Glutamatergic neuron (in vitro differentiated cells): ENCODE measurements at regions not wholly inside any gene's neighbourhood (a gene's known extent, or its start where the extent isn't known, plus 50 kb on each side); places are given as distances from the start of the nearest gene placed in this dataset.
"Not testable (repeated sequence)": the region's sequence is repeated elsewhere in the genome, so short reads cannot be mapped to it uniquely, and the experiment has no call there.

Source experiments
- DNase-seq: peaks from one replicate; pipeline ENCODE4 v3.0.0; 2022
- H3K27ac Mint-ChIP-seq: one replicate; pipeline ENCODE4 v1.8.0; 2020; ENCODE audit warnings: mild to moderate bottlenecking, mixed read lengths, inconsistent platforms; ENCODE audit not compliant: unreplicated experiment
- H3K27me3 Mint-ChIP-seq: one replicate; pipeline ENCODE4 v1.8.0; 2020; ENCODE audit warnings: mild to moderate bottlenecking, moderate library complexity, mixed read lengths, inconsistent platforms; ENCODE audit not compliant: unreplicated experiment
- H3K36me3 Mint-ChIP-seq: one replicate; pipeline ENCODE4 v1.8.0; 2020; ENCODE audit warnings: mild to moderate bottlenecking, mixed read lengths, inconsistent platforms; ENCODE audit not compliant: unreplicated experiment
- H3K4me1 Mint-ChIP-seq: one replicate; pipeline ENCODE4 v1.8.0; 2020; ENCODE audit warnings: mild to moderate bottlenecking, low read depth, mixed read lengths, inconsistent platforms; ENCODE audit not compliant: unreplicated experiment
- H3K4me3 Mint-ChIP-seq: one replicate; pipeline ENCODE4 v1.8.0; 2020; ENCODE audit warnings: mild to moderate bottlenecking, mixed read lengths, inconsistent platforms; ENCODE audit not compliant: unreplicated experiment
- H3K9me3 Mint-ChIP-seq: one replicate; pipeline ENCODE4 v1.8.0; 2020; ENCODE audit warnings: mild to moderate bottlenecking, moderate library complexity, mixed read lengths, inconsistent platforms; ENCODE audit not compliant: unreplicated experiment
- TF ChIP-seq, protein P1 (sequence below): fragments of 200-600 bp; sonication (generic); IDR thresholded peaks from one replicate; pipeline ENCODE4 v1.5.0; 2021; ENCODE audit not compliant: partially characterized antibody, unreplicated experiment

DNA sequence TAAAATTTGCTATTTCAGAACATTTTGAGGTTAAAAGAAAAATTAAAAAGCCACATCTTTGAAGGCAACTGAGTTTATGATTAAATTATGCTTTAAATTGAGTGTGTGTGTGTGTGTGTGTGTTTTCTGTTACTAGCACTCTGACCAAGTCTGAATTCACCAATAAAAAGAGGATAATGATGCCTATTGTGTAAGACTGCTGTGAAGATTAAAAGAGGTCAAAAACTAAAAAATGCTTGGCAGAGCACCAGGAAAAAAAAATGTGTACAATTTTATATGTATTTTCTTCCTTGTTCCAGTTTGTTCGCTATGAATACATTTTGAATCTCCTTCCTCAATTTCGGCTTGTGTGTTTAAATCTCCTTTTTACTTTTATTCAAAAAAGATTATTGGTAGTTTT, 316.6 kb upstream of the MAGI2 start:
- no peak for DNase-seq
- H3K27ac Mint-ChIP-seq: no peak overlapping the region
- H3K36me3 Mint-ChIP-seq: no peaks in the 10 kb centered on the region
- H3K9me3 Mint-ChIP-seq: no peaks in the 10 kb centered on the region
- no peak overlapping the region for H3K4me3 Mint-ChIP-seq
- H3K4me1 Mint-ChIP-seq: peaks cover 4% of the 10 kb centered on the region
- H3K27me3 Mint-ChIP-seq: no peaks in the 10 kb centered on the region
- TF ChIP-seq, protein P1, sequence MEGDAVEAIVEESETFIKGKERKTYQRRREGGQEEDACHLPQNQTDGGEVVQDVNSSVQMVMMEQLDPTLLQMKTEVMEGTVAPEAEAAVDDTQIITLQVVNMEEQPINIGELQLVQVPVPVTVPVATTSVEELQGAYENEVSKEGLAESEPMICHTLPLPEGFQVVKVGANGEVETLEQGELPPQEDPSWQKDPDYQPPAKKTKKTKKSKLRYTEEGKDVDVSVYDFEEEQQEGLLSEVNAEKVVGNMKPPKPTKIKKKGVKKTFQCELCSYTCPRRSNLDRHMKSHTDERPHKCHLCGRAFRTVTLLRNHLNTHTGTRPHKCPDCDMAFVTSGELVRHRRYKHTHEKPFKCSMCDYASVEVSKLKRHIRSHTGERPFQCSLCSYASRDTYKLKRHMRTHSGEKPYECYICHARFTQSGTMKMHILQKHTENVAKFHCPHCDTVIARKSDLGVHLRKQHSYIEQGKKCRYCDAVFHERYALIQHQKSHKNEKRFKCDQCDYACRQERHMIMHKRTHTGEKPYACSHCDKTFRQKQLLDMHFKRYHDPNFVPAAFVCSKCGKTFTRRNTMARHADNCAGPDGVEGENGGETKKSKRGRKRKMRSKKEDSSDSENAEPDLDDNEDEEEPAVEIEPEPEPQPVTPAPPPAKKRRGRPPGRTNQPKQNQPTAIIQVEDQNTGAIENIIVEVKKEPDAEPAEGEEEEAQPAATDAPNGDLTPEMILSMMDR: no peak

DNA sequence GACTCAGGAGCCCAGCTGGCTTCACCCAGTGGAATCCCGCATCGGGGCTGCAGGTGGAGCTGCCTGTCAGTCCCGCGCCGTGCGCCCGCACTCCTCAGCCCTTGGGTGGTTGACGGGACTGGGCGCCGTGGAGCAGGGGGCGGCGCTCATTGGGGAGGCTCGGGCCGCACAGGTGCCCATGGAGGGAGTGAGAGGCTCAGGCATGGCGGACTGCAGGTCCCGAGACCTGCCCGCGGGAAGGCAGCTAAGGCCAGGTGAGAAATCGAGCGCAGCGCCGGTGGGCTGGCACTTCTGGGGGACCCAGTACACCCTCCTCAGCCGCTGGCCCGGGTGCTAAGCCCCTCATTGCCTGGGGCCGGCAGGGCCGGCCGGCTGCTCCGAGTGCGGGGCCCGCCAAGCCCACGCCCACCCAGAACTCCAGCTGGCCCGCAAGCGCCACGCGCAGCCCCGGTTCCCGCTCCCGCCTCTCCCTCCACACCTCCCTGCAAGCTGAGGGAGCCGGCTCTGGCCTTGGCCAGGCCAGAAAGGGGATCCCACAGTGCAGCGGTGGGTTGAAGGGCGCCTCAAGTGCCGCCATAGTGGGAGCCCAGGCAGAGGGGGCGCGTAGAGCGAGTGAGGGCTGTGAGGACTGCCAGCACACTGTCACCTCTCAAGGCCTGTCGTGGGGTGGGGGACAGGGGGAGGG, 314.6 kb upstream of the MAGI2 start:
- not testable (repeated sequence) for H3K36me3 Mint-ChIP-seq, H3K27me3 Mint-ChIP-seq, H3K27ac Mint-ChIP-seq, DNase-seq, H3K4me3 Mint-ChIP-seq, H3K4me1 Mint-ChIP-seq, H3K9me3 Mint-ChIP-seq

DNA sequence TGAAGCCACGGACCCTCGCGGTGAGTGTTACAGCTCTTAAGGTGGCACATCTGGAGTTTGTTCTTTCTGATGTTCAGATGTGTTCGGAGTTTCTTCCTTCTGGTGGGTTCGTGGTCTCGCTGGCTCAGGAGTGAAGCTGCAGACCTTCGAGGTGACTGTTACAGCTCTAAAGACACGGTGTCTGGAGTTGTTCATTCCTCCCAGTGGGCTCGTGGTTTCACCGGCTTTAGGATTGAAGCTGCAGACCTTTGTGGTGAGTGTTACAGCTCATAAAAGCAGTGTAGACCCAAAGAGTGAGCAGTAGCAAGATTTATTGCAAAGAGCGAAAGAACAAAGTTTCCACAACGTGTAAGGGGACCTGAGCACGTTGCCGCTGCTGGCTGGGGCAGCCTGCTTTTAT, 313.7 kb upstream of the MAGI2 start:
- H3K27ac Mint-ChIP-seq, DNase-seq, H3K27me3 Mint-ChIP-seq, H3K36me3 Mint-ChIP-seq, H3K9me3 Mint-ChIP-seq, H3K4me1 Mint-ChIP-seq, H3K4me3 Mint-ChIP-seq: not testable (repeated sequence)

- Mint-ChIP-seq H3K9me3 (no peaks in the 10 kb centered on the region), H3K27me3 (no peaks in the 10 kb centered on the region), H3K36me3 (peaks cover 5% of the 10 kb centered on the region), H3K4me1 (no peaks in the 10 kb centered on the region), H3K27ac (no peak overlapping the region), H3K4me3 (no peak overlapping the region)
- no peak for DNase-seq
- TF ChIP-seq, protein P1: no peak
These were observed 308.5 kb upstream of the MAGI2 start for GRCh38 chr7:79761876-79762429.

DNA sequence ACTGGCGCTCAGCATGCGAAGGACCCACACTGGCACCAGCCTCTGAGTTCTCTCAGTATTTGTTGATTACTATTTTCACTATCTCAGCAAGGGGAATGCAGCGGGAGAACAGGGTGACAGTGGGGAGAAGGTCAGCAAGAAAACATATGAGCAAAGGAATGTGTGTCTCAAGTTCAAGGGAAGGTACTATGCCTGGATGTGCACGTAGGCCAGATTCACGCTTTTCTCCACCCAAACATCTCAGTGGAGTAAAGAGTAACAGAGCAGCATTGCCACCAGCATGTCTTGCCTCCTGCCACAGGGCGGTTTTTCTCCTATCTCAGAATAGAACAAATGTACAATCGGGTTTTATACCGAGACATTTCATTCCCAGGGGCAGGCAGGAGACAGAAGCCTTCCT, 297.5 kb upstream of the MAGI2 start:
- not testable (repeated sequence) for H3K4me3 Mint-ChIP-seq, H3K9me3 Mint-ChIP-seq, H3K4me1 Mint-ChIP-seq, DNase-seq, H3K27me3 Mint-ChIP-seq, H3K36me3 Mint-ChIP-seq, H3K27ac Mint-ChIP-seq

DNA sequence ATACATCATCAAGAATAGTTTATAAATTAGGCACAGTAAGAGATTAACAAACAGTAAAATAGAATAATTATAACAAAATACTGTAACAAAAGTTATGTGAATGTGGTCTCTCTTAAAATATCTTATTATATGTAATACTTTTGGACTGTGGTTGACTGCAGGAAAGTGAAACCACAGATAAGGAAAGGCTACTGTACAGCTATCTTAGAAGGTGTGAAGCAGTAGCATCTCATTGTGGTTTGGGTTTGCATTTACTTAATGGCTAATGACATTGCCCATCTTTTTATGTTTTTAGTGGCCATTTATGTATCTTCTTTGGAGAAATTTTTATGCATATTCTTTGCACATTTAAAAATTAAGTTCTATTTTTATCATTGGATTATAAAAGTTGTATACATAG, 296.4 kb upstream of the MAGI2 start:
- DNase-seq: no peak
- Mint-ChIP-seq H3K36me3 (no peaks in the 10 kb centered on the region), H3K4me1 (no peaks in the 10 kb centered on the region), H3K9me3 (no peaks in the 10 kb centered on the region), H3K27ac (no peak overlapping the region), H3K4me3 (no peak overlapping the region), H3K27me3 (no peaks in the 10 kb centered on the region)
- TF ChIP-seq, protein P1: no peak
